ENCODE measurements at regions not wholly inside any gene's neighbourhood (a gene's known extent, or its start where the extent isn't known, plus 50 kb on each side); places are given as distances from the start of the nearest gene placed in this dataset.

DNA sequence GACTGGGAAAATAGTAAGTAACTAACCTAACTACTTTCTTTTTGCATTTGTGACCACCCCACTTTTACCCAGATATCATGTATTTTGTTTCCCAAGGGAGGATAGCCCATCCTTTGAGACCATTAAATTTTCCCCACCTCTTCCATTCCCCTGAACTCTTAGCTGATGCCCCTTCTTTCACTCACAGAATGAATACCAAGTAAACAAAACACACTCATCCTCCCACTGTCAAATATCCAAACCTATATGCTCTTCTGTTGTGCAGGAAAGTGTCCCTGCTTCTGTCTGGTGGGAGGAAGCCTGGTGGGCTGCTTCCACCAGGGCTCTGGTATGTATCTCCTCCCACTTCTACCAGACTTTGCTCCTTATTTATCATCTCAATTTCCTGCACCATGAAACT, 64.6 kb upstream of the PARD3B start:
- TF ChIP-seq, protein P1, sequence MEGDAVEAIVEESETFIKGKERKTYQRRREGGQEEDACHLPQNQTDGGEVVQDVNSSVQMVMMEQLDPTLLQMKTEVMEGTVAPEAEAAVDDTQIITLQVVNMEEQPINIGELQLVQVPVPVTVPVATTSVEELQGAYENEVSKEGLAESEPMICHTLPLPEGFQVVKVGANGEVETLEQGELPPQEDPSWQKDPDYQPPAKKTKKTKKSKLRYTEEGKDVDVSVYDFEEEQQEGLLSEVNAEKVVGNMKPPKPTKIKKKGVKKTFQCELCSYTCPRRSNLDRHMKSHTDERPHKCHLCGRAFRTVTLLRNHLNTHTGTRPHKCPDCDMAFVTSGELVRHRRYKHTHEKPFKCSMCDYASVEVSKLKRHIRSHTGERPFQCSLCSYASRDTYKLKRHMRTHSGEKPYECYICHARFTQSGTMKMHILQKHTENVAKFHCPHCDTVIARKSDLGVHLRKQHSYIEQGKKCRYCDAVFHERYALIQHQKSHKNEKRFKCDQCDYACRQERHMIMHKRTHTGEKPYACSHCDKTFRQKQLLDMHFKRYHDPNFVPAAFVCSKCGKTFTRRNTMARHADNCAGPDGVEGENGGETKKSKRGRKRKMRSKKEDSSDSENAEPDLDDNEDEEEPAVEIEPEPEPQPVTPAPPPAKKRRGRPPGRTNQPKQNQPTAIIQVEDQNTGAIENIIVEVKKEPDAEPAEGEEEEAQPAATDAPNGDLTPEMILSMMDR (IDR thresholded peaks at IDR 0.05; ENCODE audit: low read depth, low read length), result no peak

DNA sequence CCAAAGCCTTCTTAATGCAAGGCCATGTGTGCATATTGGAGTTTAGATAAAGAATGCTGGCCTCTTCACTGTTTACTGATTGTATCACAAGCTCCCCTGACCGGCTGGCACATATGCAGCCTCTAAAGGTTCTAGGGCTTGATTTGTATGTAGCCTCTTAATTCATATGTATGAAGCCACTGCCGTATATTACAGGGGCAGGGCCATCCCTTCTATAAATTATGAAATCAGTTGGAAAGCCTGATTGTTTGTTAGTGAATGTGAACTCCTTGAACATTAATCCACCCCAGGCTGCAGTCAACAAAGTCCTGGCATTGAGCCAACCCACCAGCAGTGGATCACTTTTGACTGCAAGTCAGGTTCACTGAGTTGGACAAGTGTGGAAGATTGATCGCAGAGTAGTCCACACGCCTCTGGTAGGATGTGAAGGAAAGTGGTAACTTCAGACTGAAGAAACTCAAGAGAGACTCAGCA, 61.6 kb upstream of the PARD3B start:
- TF ChIP-seq, protein P1 (IDR thresholded peaks at IDR 0.05; ENCODE audit: low read depth, low read length), result no peak
- no peak for DNase-seq (ENCODE audit: extremely low read depth, low read depth)

More for the DNA sequence above, 64.6 kb upstream of the PARD3B start:
- DNase-seq (ENCODE audit: extremely low read depth, low read depth), result no peak

DNA sequence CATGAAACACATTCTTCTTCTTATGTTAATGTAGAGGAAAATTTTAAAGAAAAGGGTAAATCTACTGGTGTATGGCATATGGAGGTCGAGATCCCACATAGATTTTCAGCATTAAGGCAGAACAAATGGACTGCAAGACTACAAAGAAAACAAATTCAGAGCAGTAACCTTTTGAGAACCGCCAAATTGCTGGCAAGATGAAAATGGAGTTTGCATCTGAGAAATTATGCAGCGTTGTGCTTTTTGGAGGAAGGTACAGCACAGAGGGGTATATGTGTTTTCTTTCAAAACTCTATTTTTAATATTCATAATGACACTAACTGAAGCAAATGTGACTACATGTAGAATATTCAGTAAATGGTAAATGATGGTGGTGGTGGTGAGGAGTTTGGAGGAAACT, 59.0 kb upstream of the PARD3B start:
- DNase-seq (ENCODE audit: extremely low read depth, low read depth), result no peak
- TF ChIP-seq, protein P1 (IDR thresholded peaks at IDR 0.05; ENCODE audit: low read depth, low read length), result no peak

DNA sequence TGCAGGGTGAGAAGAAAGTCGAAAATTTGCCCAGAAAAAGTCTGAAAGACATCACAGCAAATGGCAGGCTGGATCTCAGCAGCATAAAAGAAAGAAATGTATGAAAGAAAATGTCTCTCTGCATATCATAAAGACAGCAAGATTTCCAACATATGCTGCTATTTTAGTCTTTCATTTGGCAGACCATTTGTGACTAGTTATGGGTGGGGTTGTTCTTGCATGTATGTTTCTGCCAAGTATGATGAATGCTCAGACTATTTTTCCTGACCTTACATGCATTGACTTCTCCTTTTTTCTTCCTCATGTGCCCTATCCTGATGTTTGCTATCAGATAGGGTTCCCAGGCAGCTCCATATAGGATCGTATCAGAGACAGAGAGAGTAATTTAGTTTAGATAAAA, 58.5 kb upstream of the PARD3B start:
- DNase-seq (ENCODE audit: extremely low read depth, low read depth), result peak; percentile 28
- TF ChIP-seq, protein P1 (IDR thresholded peaks at IDR 0.05; ENCODE audit: low read depth, low read length), result no peak

DNA sequence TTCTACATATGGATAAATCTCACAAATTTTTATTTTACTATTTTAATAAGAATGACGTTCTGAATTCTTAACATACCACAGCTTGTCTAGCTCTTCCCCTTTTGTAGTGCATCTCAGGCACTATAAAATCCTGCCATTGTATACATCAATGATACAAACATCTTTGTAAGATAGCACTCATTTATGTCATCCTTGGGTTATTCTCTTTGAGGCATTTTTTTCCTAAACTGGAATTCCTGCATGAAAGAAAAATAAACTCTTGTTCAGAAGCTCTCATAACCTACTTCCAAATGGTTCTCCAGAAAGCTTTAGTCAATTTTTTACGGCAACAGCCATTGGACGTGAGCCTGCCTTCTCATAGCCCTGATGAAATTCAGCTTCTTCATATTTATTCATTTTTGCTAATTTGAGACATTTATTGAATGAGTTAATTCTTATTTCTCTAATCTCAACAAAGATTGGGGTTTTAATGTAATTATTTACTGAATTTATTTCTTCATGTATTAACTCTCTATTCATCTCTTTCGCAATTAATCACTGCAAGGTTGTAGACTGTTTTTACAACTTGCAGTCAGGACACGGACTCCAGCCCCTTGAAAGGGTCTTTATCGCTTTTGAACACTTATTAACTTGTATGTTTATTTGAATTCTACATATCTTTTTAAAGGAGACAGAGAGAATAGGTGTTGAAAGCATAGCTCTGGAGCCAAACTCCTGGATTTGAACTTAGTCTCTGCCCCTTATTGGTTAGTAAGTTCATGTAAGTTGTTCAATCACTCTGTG, 57.6 kb upstream of the PARD3B start:
- DNase-seq (ENCODE audit: extremely low read depth, low read depth), result no peak
- TF ChIP-seq, protein P1 (IDR thresholded peaks at IDR 0.05; ENCODE audit: low read depth, low read length), result no peak

DNA sequence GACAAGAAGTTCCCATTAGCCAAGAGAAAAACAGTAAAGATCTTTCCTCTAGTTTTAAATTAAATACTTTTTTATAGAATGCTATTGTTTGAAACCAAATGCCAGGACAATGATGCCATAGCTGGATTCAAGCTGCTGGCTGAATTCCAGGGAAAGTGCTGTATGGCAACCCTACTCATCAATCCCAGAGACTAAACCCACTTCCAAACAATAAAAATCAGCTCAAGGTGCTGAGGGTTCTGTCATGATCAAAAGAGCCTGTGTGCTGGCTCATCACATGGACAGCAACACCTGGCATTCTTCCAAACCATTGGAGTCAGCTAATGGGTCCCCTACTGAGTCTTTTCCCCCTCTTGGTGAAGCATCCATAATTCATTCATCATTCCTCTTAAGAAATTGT, 53.7 kb upstream of the PARD3B start:
- TF ChIP-seq, protein P1 (IDR thresholded peaks at IDR 0.05; ENCODE audit: low read depth, low read length), result no peak
- no peak for DNase-seq (ENCODE audit: extremely low read depth, low read depth)

DNA sequence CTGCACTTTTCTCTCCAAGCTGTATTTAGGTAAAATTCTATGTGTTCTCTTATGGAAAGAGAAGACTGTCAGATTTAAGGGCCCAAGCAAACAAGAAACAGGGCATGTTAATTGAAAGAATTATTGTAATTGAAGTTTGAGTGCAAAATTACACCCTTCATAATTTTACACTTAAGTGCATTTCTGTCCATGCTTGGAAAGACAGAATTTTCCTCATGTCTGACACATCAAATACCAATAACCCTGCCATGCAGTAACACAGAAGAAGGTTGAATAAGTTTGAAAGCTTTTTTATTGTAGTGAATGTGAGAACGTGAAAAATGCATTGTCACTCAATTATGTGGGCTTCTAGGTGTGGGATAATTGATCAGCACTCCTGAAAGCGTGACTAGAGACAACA, 52.9 kb upstream of the PARD3B start:
- DNase-seq (ENCODE audit: extremely low read depth, low read depth), result no peak
- TF ChIP-seq, protein P1 (IDR thresholded peaks at IDR 0.05; ENCODE audit: low read depth, low read length), result no peak

Data from AG09319 (cell line).